Bone marrow (tissue), 2 donors: ENCODE measurements at regions not wholly inside any gene's neighbourhood (a gene's known extent, or its start where the extent isn't known, plus 50 kb on each side); places are given as distances from the start of the nearest gene placed in this dataset.
"Not testable (repeated sequence)": the region's sequence is repeated elsewhere in the genome, so short reads cannot be mapped to it uniquely, and the experiment has no call there.

Source experiments
- DNase-seq, 2 donors: peaks; one replicate each; lab custom pipeline; 2025; lab: John Stamatoyannopoulos, UW

GRCh38 chr7:70846208-70846607 lies 285.7 kb upstream of the GALNT17 start:
- no peak for DNase-seq

DNA sequence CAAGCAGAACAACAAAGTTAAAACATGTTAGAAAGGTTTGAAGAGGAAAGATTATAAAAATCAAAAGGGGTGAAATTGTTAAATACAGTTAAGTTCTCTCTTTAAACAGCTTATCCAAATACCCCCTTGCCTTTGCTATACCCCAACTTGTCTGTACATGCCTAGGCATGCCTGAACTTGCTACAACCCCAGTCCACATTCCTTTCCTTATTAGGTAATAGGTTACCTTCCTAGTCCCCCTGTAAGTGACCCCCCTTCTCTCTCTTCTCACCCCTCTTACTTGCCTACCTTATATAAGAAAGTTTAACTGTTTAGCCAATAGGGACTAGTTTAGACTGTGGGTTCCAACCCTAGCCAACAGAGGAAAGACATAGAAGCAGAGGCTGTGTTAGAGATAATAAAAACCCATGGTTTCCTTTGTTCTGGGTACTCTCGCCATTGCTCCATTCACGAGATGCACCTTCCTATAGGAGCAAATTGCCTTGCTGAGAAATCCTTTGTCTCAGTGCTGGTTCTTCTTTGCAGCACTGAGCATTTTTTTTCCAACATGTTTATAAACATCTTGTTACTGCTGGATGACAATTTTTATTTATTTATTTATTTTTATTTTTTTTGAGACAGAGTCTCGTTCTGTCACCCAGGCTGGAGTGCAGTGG lies 282.2 kb upstream of the GALNT17 start:
- no peak for DNase-seq

DNA sequence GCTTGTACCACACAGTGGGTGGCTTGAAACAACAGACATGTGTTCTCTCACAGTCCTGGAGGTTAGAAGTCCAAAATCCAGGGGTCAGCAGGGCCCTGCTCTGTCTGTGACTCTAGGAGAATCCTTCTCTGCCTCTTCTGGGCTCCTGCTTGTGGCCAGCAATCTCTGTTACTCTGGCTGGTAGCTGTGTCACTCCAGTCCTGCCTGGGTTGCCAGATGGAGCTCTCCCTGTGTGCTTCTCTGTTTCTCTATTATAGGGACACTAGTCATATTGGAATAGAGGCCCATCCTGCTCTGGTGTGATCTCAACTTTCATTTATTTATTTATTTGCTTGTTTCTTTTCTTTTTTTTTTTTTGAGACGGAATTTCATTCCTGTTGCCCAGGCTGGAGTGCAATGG lies 276.6 kb upstream of the GALNT17 start:
- no peak for DNase-seq

GRCh38 chr7:70856901-70857630 lies 274.9 kb upstream of the GALNT17 start:
- DNase-seq = peak; percentile 3

- no peak for DNase-seq
Measured at GRCh38 chr7:70857793-70858545, 274.0 kb upstream of the GALNT17 start.

DNA sequence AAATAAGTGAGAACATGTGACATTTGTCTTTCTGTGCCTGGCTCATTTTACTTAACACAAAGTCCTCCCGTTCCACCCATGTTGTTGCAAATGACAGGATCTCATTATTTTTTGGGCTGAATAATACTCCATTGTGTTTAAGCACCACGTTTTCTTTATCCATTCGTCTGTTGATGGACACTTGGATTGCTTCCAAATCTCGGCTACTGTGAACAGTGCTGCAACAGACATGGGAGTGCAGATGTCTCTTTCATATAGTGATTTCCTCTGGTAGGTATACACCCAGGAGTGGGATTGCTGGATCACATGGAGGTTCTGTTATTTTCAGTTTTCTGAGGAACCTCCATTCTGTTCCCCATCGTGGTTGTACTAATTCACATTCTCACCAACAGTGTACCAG lies 264.4 kb upstream of the GALNT17 start:
- no peak for DNase-seq

- no peak for DNase-seq
Measured at GRCh38 chr7:70870349-70870748, 261.6 kb upstream of the GALNT17 start.

- no peak for DNase-seq
Measured at GRCh38 chr7:70872188-70872587, 259.8 kb upstream of the GALNT17 start.

DNA sequence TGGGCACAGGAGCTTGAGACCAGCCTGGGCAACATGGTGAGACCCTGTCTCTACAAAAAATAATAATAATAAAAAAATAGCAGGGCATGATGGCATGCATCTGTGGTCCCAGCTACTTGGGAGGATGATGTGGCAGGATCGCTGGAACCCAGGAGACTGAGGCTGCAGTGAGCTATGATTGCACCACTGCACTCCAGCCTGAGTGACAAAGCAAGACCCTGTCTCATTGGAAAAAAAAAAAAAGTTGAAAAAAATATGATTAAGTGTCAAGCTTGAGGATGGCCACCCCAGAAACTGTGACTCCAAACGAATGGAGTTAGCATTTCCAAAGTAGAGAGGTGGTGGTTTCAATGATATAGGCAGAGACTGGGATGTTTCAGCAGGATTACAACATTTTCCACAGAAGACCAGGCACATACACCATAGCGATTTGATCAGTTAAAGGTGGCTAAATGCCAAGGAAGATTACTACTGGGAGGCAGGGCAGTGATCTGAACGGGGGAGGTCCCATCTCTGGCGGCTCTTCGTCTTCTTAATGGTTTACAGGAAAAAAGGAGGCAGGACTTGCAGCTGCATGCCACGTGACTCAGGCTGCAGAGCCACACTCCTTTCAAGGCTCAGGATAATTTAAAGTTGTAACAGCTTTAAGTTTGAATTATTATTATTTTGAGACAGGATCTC lies 250.6 kb upstream of the GALNT17 start:
- DNase-seq = no peak

- DNase-seq = no peak
Measured at GRCh38 chr7:70883750-70884439, 248.0 kb upstream of the GALNT17 start.

DNA sequence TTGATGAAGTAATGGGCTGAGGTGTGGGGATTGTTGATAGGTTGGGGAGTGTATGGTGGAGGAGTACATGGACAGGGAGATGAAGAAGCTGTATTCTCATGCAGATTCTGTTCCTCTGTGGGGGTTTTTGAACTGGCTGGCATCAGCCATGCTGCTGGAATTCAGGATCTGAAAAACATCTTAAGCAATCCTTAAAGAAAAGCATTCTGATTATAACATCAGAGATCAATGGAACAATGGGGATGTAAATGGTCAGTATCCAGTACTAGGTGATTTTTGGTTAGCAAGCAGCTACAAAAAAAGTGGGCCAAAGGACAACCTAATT lies 247.5 kb upstream of the GALNT17 start:
- DNase-seq = no peak

GRCh38 chr7:70884809-70885208 lies 247.1 kb upstream of the GALNT17 start:
- DNase-seq = no peak

DNA sequence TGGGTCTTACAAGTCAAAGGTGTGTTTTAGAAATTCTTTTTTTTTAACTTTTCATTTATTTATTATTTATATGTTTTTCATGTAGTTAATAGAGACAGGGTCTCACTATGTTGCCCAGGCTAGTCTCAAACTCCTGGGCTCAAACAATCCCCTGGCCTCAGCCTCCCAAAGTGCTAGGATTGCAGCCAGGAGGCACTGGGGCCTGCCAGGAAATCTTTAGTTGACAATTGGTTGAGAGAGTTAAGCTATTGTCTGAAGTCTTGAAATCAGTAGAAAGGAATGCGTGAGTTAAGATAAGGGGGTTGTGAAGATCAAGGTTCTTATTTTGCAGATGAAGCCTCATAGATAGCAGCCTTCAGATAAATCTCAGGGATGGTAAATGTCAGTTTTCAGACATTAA lies 245.4 kb upstream of the GALNT17 start:
- DNase-seq = no peak

DNA sequence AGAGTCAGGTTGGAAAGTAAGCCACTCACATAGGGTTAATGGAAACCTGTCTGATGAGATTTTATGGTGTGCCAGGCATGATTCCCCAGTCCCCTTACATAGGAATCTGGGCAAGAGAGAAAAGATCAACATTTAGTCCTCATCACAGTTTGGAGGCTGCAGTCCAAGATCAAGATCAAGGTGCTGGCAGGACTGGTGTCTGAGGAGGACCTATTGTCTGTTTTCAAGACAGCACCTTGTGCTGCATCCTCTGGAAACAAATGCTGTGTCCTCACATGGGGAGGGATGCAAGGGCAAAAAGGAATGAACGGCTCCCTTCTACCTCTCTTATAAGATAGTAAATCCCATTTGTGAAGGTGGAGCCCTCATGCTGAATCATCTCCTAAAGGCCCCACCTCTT lies 244.8 kb upstream of the GALNT17 start:
- DNase-seq = no peak

DNA sequence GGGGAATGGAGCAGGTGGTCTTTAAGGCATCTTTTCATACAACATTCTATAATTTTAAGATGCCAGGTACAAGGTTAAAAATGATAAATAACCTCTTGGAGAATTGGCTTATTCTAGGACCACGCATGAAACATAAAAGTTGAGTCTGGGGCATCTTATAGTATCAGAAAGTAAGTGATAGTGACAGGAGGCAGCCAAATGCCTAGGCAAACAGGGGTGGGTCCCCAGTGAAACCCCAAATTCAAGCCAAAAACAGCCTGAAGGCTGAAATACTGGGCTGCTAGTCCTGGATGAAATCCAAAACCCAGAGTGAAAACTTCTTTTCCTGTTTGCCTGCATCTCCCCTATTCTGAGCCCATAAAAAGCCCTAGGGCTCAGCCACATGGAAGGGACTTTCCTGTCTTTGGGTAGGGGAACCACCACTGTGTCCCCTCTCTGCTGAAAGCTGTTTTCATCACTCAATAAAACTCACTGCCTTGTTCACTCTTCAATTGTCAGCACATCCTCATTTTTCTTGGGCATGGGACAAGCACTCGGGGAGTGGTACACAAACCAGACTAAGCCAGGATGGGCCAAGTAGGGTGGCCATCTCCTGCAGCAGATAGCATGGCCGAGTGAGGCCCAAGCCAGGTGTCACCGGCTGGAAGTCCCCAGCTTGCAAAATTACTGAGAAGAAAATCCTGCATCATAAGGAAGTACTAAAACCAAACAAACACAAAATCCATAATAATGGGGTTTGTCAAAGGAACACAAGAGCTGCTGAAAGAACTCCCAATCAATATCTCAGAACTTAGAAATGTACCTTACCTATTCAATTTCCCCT lies 241.6 kb upstream of the GALNT17 start:
- no peak for DNase-seq

- DNase-seq = no peak
Measured at GRCh38 chr7:70893422-70893821, 238.5 kb upstream of the GALNT17 start.

DNA sequence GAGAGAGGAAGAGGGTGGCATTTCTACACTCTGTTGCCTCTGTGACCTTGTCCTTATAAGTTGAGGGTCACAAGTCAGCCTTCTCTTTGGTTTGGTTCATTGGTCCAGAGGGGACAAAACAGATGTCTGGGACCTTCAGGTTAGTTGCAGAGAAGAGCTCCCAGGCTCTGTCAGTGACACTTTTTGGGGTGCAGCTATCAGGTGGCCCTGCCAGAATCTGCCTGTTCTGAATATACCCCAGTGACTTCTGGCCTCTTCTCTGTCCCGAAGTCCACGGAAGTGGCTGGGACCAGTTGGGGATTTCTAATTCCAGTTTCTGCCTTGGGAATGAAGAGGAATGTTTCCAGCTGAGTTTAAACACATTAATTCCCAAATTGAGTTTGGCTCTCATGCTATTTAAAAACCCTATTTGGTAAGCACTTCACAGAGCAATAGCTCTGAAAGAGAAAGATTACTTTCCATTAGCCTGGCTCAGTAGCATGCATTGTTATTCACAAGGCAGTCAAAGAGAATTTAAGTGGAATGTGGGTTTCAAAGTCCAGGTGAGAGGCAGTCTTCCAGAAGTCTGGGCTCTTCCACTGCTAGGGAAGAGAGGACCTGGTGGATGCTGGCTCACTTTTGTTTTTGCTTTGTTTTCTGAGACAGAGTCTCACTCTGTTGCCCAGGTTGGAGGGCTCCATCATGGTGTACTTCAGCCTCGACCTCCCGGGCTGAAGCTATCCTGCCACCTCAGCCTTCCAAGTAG lies 237.8 kb upstream of the GALNT17 start:
- DNase-seq = no peak

GRCh38 chr7:70894799-70895198 lies 237.1 kb upstream of the GALNT17 start:
- DNase-seq = no peak

GRCh38 chr7:70895337-70896200 lies 236.4 kb upstream of the GALNT17 start:
- DNase-seq = not testable (repeated sequence)
